ENCODE measurements at regions not wholly inside any gene's neighbourhood (a gene's known extent, or its start where the extent isn't known, plus 50 kb on each side); places are given as distances from the start of the nearest gene placed in this dataset.

- no peak for DNase-seq
Measured at GRCh38 chr2:192373754-192374153, 179.0 kb upstream of the TMEFF2 start.

DNA sequence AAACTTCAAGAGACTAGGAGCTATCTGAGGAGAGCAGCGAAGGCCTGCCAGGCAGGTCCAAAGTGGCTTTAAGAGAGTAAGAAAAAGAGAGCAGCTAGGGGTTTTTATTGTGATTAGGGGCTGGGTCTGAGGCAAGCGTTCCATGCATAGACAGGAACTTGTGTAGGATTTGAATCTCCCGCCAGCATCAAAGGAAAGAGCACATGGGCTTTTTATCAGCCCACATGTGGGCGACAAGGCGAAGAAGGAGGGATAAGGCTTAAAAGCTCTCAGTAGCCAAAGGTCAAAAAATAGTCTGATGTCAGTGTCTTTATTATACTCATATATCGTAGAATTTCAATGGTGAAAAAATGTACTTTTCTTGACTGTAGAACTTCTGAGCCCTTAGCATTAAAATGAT lies 178.5 kb upstream of the TMEFF2 start:
- DNase-seq = no peak

- DNase-seq = no peak
Measured at GRCh38 chr2:192369969-192370368, 175.2 kb upstream of the TMEFF2 start.

DNA sequence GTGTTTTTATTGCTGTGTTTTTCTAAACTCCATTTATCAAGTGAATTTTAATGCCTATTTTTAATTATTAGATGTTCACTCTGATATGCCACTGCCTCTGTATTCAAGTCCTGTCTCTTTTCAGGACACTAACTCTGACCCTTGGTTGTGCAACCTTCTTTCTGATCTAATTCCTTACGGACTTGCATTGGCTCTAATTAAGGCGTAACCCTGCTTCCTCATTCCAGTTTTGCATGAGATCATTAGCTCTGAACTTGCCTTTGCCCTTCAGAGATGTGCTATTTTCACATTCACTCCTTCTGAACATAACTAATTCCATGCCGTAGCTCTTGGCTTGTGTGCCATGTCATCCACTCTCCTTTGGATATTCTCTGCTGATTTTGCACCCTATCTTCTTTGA lies 162.5 kb upstream of the TMEFF2 start:
- DNase-seq = no peak

DNA sequence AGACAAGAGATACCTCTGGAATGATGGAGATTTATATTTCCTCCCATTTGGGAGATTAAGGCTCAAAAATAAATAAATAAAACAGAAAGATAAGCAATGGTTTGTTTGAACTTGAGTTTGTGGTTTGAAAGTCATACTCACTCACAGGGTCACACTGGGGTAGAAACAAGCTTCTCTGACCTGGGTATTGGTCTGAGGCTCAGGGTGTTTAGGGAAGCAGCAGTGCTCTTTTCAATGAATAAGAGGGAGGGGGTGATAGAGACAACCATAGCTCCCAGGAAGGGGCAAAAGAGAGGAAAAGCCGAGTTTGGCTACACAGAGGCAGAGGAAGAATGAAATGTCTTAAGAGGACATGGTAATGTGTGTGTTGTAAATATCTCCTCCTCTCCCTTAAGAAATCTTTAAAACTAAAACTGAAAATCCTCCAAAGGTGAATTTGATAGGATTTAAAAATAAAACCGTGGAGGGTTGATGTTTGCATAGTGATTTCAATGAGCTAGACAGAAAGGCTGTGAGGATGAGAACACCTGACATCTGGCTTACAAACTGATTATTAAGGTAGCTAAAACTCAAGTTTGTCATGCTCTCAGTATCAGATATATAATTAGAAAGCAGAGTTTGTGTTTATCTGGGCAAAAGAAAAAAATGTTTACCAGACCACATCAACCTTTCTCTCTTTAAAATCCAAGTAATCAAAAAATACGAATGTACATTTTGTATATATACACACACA lies 159.9 kb upstream of the TMEFF2 start:
- DNase-seq = no peak

GRCh38 chr2:192347542-192347941 lies 152.8 kb upstream of the TMEFF2 start:
- no peak for DNase-seq

GRCh38 chr2:192345287-192345686 lies 150.6 kb upstream of the TMEFF2 start:
- no peak for DNase-seq

GRCh38 chr2:192333642-192334041 lies 138.9 kb upstream of the TMEFF2 start:
- no peak for DNase-seq

DNA sequence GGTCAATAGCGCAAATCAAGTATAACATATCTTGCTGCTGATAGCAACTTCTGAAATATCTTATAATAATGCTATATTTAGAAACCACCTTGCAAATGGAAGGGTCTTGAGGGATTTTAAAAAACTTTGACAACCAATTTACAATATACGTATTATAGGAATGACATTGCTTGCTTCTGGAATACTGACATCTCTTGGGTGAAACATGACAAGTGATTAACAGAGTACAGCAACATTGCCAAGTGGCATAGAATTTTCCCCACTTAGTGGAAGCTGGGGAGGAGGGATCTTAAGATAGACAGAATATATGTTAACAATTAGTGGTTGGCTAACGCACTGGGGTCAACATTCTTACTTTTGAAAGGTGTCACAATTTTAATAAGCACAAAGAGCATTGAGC lies 133.6 kb upstream of the TMEFF2 start:
- no peak for DNase-seq

GRCh38 chr2:192327576-192327975 lies 132.8 kb upstream of the TMEFF2 start:
- no peak for DNase-seq

DNA sequence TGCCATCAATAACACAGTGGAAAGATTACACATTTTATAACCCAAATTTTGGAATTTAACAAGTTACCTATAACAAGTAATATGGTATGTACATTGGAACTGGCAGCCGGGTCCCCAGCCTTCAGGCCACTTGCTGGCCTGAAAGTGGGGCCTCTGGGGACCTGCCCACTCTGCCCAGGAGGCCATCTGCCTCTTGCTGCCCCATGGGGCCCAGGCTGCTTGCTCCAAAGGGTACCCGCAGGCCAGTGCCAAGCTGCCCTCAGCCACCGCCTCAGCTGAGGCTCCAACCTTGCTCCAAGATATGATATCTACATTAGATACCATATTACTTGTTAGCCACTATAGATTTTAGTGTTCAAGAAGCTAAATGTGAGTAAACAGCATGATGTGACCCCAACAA lies 120.8 kb upstream of the TMEFF2 start:
- DNase-seq = no peak

DNA sequence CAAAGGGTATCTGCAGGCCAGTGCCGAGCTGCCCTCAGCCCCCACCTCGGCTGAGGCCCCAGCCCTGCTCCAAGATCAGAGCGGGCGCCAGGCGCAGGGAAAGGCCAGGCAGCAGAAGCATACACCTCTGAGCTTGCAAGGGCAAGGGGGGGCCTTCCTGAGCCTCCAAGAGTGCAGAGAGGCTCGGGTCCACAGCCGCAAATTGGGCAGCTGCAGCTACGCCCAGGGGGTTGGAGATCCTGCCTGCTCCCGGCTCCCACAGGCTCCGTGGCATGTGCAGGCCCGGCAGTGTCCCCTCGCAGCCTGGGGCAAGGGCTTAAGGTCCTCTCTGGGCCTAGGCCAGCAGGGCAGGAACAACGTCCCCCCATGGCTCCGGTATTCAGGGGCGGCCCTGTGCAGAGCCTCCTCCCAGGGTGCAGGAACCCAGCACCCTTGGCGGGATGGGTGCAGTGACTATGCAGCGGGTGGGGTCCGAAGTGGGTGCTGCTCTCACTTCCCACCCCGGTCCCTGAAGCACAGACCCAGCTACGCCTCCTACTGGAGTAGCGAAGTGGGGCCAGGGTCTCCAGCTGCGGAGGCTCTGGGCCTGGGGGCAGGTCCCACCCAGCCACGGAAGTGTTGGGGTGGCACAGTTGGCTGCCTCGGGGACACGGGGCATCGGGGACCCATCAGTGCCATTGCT lies 120.2 kb upstream of the TMEFF2 start:
- no peak for DNase-seq

DNA sequence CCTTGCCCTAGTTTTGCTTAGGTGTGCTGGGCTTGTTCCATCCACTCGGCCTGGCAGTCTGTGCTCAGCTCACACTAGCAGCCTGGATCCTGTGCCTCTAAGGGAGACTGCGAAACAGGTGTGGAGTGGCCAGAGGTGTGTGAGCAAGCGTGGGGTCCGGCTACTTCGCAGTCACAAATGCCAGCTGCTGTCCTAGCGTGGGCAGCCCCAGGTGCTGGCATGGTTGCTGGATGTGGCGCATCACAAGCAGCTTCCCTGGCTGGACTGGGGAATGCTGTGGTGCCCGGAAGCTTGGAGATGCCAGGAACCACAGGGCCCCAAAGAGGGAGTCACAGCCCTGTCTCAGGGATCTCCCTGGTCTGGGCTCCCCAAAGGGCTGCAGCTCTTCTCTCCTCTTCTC lies 119.0 kb upstream of the TMEFF2 start:
- no peak for DNase-seq

DNA sequence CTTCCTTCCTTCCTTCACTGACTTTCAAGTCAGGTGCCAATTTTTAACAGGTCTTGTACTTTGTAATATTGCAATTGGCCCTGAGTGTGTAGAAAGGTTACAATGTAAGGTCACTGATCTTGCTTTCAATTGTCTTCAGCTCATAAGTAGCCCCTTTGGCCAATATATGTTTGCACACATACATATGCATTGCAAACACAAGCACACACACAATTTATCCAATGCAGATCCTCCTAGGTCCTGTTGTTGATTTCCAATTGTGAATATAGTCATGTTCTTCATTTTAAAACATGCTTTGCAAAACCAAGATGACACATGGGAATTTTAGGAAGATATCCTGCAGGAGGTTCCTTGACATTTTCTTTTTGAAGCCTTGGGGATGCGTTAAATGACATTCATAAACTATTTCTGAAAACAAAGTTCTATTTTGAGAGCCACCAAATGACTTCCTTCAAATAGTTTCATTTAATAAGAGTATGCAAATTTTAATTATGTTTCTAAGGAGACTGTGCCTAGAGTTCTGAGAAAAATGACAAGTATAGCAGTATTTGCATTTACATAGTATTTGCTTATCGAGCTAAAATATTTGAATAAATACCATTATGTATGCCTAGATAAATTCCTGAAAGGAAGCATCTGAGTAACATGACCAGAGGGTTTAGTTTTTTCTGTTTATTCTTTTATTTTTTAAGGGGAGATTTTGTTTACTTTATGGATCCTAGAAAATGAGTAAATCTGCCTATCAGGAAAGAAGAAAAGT lies 117.1 kb upstream of the TMEFF2 start:
- no peak for DNase-seq

DNA sequence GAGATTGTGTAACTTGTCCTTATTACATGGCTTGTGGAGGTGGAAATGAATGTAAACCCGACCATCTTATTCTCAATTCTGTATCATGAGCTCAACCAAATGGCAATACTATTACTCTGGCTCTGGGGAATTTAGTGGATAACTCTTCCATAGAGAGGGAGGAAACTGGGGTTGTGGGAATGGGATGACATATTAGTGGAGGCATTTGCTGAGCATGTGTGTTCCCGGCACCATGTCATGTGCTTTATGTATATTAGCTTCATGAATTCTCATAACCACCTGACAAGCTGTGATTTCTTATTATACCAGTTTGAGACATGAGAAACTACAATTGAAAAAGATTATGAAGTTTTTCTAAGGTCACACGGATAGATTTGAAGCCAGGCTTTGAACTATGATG lies 112.8 kb upstream of the TMEFF2 start:
- DNase-seq = no peak

GRCh38 chr2:192298664-192299063 lies 103.9 kb upstream of the TMEFF2 start:
- DNase-seq = no peak

DNA sequence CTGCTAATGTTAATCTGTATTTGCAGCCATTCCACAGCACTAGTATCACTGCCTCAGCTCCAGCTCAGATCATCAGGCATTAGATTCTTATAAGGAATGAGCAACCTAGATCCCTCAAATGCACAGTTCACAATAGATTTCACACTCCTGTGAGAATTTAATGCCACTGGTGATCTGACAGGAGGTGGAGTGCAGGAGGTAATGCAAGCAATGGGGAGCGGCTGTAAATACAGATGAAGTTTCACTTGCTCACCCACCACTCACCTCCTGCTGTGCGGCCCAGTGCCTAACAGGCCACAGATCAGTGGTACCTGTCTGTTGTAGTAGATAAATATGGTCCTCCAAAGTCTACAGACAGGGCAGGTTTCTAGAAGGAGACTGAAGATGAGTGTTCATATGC lies 97.7 kb upstream of the TMEFF2 start:
- no peak for DNase-seq

- no peak for DNase-seq
Measured at GRCh38 chr2:192288295-192288694, 93.6 kb upstream of the TMEFF2 start.

DNA sequence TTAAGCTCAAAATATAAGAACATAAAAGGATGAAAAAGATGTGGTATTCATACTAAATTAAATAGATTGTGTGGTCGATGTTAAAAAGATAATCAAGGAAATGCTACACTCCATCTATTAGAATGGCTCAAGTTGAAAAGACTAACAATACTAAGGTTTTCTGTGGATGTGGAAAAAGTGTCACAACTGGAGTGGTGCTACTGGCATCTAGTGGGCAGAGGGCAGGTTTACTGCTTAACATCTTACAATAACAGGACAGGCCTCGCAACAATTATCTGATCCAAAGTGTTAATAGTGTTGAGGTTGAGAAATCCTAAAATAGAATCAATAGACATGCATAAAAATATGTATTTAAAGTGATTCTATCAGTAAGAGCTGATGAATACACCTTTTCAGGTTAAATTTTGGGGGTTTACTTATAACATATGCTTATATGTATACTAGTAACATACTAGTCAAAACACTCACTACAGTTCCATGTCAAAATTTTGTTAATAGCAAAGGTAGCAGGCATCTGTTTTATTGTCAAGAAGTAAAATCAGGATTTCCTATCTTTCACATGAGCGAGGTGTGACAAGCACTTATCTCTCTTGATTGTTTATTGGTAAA lies 91.5 kb upstream of the TMEFF2 start:
- no peak for DNase-seq

GRCh38 chr2:192283450-192283849 lies 88.7 kb upstream of the TMEFF2 start:
- DNase-seq = no peak

- no peak for DNase-seq
Measured at GRCh38 chr2:192278701-192279100, 84.0 kb upstream of the TMEFF2 start.

DNA sequence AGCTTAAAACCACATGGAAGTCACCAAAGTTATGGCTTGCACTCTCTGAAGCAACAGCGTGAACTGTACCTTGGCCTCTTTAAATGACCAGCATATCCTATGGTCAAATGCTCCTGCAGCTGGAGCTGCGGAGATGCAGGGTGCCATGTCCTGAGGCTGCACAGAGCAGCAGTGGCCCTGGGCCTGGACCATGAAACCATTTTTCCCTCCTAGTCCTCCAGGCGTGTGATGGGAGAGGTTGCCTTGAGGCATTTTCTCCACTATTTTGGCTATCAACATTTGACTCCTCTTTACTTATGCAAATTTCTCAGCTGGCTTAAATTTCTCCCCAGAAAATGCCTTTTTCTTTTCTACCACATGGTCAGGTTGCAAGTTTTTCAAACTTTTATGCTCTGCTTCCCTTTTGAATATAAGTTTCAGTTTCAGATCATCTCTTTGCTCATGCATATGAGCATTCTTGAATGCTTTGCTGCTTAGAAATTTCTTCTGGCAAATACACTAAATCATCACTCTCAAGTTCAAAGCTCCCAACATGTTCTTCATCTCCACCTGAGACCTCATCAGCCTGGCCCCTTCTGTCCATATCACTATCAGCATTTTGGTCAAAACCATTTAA lies 82.9 kb upstream of the TMEFF2 start:
- DNase-seq = no peak

GRCh38 chr2:192275632-192276031 lies 80.9 kb upstream of the TMEFF2 start:
- no peak for DNase-seq
